H1 (cell line): ENCODE measurements at regions not wholly inside any gene's neighbourhood (a gene's known extent, or its start where the extent isn't known, plus 50 kb on each side); places are given as distances from the start of the nearest gene placed in this dataset.

ENCODE experiments used
- CBX8 ChIP-seq: fragments of 300-800, 300-1000 bp; sonication (generic); IDR thresholded peaks from 2 replicates; pipeline ENCODE4 v1.7.1; 2016; ENCODE audit warnings: low read depth, low read length, borderline replicate concordance
- KDM1A ChIP-seq: fragments of 200-600, 300-600 bp; sonication (generic); IDR thresholded peaks from 2 replicates; pipeline ENCODE4 v1.7.1; 2016; ENCODE audit warnings: mild to moderate bottlenecking, low read length, borderline replicate concordance
- RFX5 ChIP-seq: IDR thresholded peaks from 2 replicates; pipeline ENCODE4 v1.6.1; 2011; ENCODE audit warnings: low read depth, low read length, improper control_type of control experiment, borderline replicate concordance
- SIN3A ChIP-seq, 2 experiments: IDR thresholded peaks in 1 of 2; conservative IDR thresholded peaks in 1 of 2; 2 replicates each; pipeline ENCODE4 v1.6.1; 2011 to 2012; ENCODE audit warnings: low read length in 2 of 2, improper control_type of control experiment in 1 of 2, low read depth in 1 of 2, mild to moderate bottlenecking in 1 of 2
- SIX5 ChIP-seq: IDR thresholded peaks from 2 replicates; pipeline ENCODE4 v1.6.1; 2011; ENCODE audit warnings: mild to moderate bottlenecking, low read depth, low read length
- TAF1 ChIP-seq: IDR thresholded peaks from 2 replicates; pipeline ENCODE4 v1.6.1; 2011; ENCODE audit warnings: mild to moderate bottlenecking, low read depth, low read length
- TAF7 ChIP-seq: optimal IDR thresholded peaks from 2 replicates; pipeline ENCODE3; 2011; ENCODE audit warnings: low read depth, mild to moderate bottlenecking, inconsistent platforms, low read length, moderate library complexity, borderline replicate concordance
- TF ChIP-seq, protein P1 (sequence below): IDR thresholded peaks from 2 replicates; pipeline ENCODE4 v1.6.1; 2012; ENCODE audit warnings: low read length, inconsistent platforms

DNA sequence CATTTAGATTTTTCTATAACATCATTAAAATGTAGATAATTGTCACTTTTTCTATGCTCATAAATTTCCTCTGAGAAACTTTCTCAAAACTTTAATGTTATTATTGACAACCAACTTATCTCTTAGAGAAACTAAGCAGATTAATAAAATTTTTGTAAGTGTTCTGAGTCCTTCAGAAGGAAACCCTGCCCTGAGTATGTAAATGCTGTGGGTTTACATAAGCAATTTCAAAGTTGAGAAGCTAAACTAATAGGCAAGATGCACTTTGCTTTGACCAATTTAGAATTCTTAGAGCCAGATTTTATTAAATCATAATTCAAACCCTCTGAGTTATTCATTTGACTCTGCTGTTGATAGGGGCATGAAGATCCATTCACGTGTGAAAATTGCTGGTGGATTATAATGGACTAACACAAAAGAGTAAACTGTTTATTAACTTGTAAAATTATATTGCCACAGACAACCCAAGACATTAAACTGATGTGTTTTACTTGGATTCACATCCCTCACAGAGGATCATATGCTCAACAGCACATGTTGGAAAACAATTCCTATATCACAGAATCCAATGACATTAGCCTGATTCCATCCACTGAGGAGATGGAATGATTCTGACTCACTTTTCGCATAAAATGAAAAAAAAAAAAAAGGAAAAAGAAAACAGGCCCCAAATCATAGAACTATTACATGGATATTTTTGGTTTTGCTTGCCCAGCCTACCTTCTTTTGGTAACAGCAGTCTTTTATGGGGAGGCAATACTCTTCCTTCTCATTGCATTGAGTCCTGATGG lies 453.7 kb upstream of the HTR2A start (continued):
- TF ChIP-seq RFX5 (no peak), TAF7 (no peak), SIN3A (conservative IDR thresholded peaks at IDR 0.05 in 1 of 2, IDR thresholded peaks at IDR 0.05 in 1 of 2; ENCODE audit: low read depth in 1 of 2, low read length in 2 of 2) (no peak), CBX8 (no peak), TAF1 (no peak), SIX5 (no peak), KDM1A (no peak)
- TF ChIP-seq, protein P1, sequence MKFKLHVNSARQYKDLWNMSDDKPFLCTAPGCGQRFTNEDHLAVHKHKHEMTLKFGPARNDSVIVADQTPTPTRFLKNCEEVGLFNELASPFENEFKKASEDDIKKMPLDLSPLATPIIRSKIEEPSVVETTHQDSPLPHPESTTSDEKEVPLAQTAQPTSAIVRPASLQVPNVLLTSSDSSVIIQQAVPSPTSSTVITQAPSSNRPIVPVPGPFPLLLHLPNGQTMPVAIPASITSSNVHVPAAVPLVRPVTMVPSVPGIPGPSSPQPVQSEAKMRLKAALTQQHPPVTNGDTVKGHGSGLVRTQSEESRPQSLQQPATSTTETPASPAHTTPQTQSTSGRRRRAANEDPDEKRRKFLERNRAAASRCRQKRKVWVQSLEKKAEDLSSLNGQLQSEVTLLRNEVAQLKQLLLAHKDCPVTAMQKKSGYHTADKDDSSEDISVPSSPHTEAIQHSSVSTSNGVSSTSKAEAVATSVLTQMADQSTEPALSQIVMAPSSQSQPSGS, result no peak
- TF ChIP-seq, all 59 proteins: peak for 0
